ENCODE measurements at regions not wholly inside any gene's neighbourhood (a gene's known extent, or its start where the extent isn't known, plus 50 kb on each side); places are given as distances from the start of the nearest gene placed in this dataset.

- H3K9me3 ChIP-seq (ENCODE audit: low read depth), result no peaks in the 10 kb centered on the region
- no peak for DNase-seq (ENCODE audit: low read depth in 1 of 2, low spot score in 1 of 2)
- no peak for TF ChIP-seq CTCF (IDR thresholded peaks at IDR 0.05; ENCODE audit: low read depth, low read length)
- peaks cover 30% of the 10 kb centered on the region for H3K4me1 ChIP-seq (ENCODE audit: low read depth)
- no peaks in the 10 kb centered on the region for H3K27me3 ChIP-seq
- no peak overlapping the region for H3K27ac ChIP-seq
- no peaks in the 10 kb centered on the region for H3K36me3 ChIP-seq
- H3K4me3 ChIP-seq, result no peak overlapping the region
Measured at GRCh38 chr13:59495936-59496512, 667.7 kb downstream of the DIAPH3 start.

GRCh38 chr13:59497621-59498247 is 666.0 kb downstream of the DIAPH3 start:
- DNase-seq (ENCODE audit: low read depth in 1 of 2, low spot score in 1 of 2), result no peak
- no peak overlapping the region for H3K4me3 ChIP-seq
- peaks cover 30% of the 10 kb centered on the region for H3K4me1 ChIP-seq (ENCODE audit: low read depth)
- no peak for TF ChIP-seq CTCF (IDR thresholded peaks at IDR 0.05; ENCODE audit: low read depth, low read length)
- H3K36me3 ChIP-seq, result no peaks in the 10 kb centered on the region
- no peak overlapping the region for H3K27ac ChIP-seq
- H3K27me3 ChIP-seq, result no peaks in the 10 kb centered on the region
- no peaks in the 10 kb centered on the region for H3K9me3 ChIP-seq (ENCODE audit: low read depth)

- Histone ChIP-seq H3K9me3 (ENCODE audit: low read depth) (no peaks in the 10 kb centered on the region), H3K36me3 (no peaks in the 10 kb centered on the region), H3K4me1 (ENCODE audit: low read depth) (peaks cover 10% of the 10 kb centered on the region), H3K27ac (no peak overlapping the region), H3K4me3 (no peak overlapping the region), H3K27me3 (no peaks in the 10 kb centered on the region)
- TF ChIP-seq CTCF (IDR thresholded peaks at IDR 0.05; ENCODE audit: low read depth, low read length), result no peak
- no peak for DNase-seq (ENCODE audit: low read depth in 1 of 2, low spot score in 1 of 2)
Measured at GRCh38 chr13:59501004-59501403, 662.7 kb downstream of the DIAPH3 start.

DNA sequence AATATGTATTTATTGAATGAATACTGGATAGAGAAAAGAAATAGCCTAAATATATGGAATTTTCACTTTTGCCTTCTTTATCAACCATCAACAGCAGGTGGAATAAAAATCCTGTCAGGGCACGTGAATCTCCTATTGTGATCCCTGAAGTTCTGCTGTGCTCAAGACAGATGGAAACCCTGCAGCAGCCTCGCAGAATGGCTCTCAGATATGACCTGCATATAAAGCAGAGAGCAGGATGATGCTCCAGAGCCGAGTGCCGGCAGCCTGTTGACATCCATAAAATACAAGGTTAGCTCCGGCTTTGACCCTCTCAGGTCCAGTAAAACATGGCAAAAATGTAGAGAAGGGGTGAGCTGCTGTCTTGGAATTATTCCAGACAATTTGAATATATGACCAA is 659.3 kb downstream of the DIAPH3 start:
- no peak for TF ChIP-seq CTCF (IDR thresholded peaks at IDR 0.05; ENCODE audit: low read depth, low read length)
- Histone ChIP-seq H3K27ac (no peak overlapping the region), H3K36me3 (no peaks in the 10 kb centered on the region), H3K9me3 (ENCODE audit: low read depth) (no peaks in the 10 kb centered on the region), H3K4me3 (no peak overlapping the region), H3K4me1 (ENCODE audit: low read depth) (no peaks in the 10 kb centered on the region), H3K27me3 (no peaks in the 10 kb centered on the region)
- no peak for DNase-seq (ENCODE audit: low read depth in 1 of 2, low spot score in 1 of 2)

DNA sequence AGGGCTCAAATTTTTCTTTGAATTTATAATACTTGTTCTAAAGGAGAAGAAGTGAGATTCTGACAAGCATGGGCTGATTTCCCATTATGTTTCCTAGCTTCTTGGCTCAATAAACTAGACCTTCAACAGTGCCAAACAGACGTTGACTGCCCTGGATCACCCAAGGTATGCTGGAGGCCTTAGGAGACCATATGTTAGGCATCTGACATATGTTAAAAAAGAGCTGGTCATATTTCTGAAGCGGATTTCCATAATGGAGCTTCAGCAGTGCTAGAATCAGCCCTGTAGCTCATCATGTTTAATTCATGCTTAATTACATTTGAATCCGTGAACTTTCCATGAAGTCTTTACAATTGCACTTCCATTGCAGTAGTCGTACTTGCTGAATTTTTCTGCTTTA is 653.3 kb downstream of the DIAPH3 start:
- Histone ChIP-seq H3K4me3 (no peak overlapping the region), H3K27ac (no peak overlapping the region), H3K36me3 (no peaks in the 10 kb centered on the region), H3K4me1 (ENCODE audit: low read depth) (no peaks in the 10 kb centered on the region), H3K9me3 (ENCODE audit: low read depth) (no peaks in the 10 kb centered on the region), H3K27me3 (no peaks in the 10 kb centered on the region)
- TF ChIP-seq CTCF (IDR thresholded peaks at IDR 0.05; ENCODE audit: low read depth, low read length), result no peak
- no peak for DNase-seq (ENCODE audit: low read depth in 1 of 2, low spot score in 1 of 2)
